Osteoblast (primary cell): ENCODE measurements at regions not wholly inside any gene's neighbourhood (a gene's known extent, or its start where the extent isn't known, plus 50 kb on each side); places are given as distances from the start of the nearest gene placed in this dataset.
A peak's percentile ranks its signal among the peaks of the same experiment; 100 is the strongest.

ENCODE experiments used
- DNase-seq: peaks from one replicate; pipeline ENCODE4 v3.0.0; 2011; ENCODE audit warnings: low spot score, mixed read lengths; ENCODE audit not compliant: insufficient read length; ENCODE audit errors: missing footprints
- H2AFZ ChIP-seq: 2 replicates; pipeline ENCODE4 v1.6.0; 2011; ENCODE audit warnings: mild to moderate bottlenecking, low read length
- H3K27ac ChIP-seq: 2 replicates; pipeline ENCODE4 v1.5.1; 2011; ENCODE audit warnings: mild to moderate bottlenecking, low read depth, low read length, moderate library complexity
- H3K27me3 ChIP-seq: 2 replicates; pipeline ENCODE4 v1.6.0; 2012; ENCODE audit warnings: mild to moderate bottlenecking, control low read depth, inconsistent platforms, low read length, moderate library complexity; ENCODE audit not compliant: insufficient read depth
- H3K36me3 ChIP-seq: 2 replicates; pipeline ENCODE4 v1.5.1; 2011; ENCODE audit warnings: mild to moderate bottlenecking, low read length, control low read depth, moderate library complexity; ENCODE audit not compliant: insufficient read depth
- H3K4me1 ChIP-seq: 2 replicates; pipeline ENCODE4 v1.5.1; 2011; ENCODE audit warnings: mild to moderate bottlenecking, low read length, control low read depth, moderate library complexity; ENCODE audit not compliant: insufficient read depth
- H3K4me2 ChIP-seq: 2 replicates; pipeline ENCODE4 v1.6.0; 2011; ENCODE audit warnings: mild to moderate bottlenecking, low read length; ENCODE audit not compliant: insufficient read depth
- H3K4me3 ChIP-seq: fragments of 200-600 bp; sonication (generic); 3 replicates; pipeline ENCODE4 v1.5.1; 2012; ENCODE audit warnings: mild to moderate bottlenecking, low read length, inconsistent platforms; ENCODE audit not compliant: insufficient read depth
- H3K79me2 ChIP-seq: 2 replicates; pipeline ENCODE4 v1.6.0; 2012; ENCODE audit warnings: mild to moderate bottlenecking, low read length, control low read depth, inconsistent platforms; ENCODE audit not compliant: insufficient read depth
- H3K9me3 ChIP-seq: 2 replicates; pipeline ENCODE4 v1.5.1; 2011; ENCODE audit warnings: low read depth, low read length, control low read depth
- H4K20me1 ChIP-seq: 2 replicates; pipeline ENCODE4 v1.6.0; 2012; ENCODE audit warnings: mild to moderate bottlenecking, low read length, control low read depth; ENCODE audit not compliant: insufficient read depth
- CTCF ChIP-seq: IDR thresholded peaks from 2 replicates; pipeline ENCODE4 v1.5.1; 2011; ENCODE audit warnings: mild to moderate bottlenecking, low read depth, low read length, moderate library complexity; ENCODE audit errors: extremely low read depth

- no peaks in the 10 kb centered on the region for H3K27me3 ChIP-seq
- no peaks in the 10 kb centered on the region for H3K79me2 ChIP-seq
- peak overlapping the region; percentile 13 for H3K27ac ChIP-seq
- no peak for TF ChIP-seq CTCF
- no peaks in the 10 kb centered on the region for H4K20me1 ChIP-seq
- H3K36me3 ChIP-seq, result no peaks in the 10 kb centered on the region
- H3K9me3 ChIP-seq, result no peaks in the 10 kb centered on the region
- H3K4me1 ChIP-seq, result peaks cover 47% of the 10 kb centered on the region
- no peak overlapping the region for H3K4me3 ChIP-seq
- no peak for DNase-seq
- no peak overlapping the region for H3K4me2 ChIP-seq
- H2AFZ ChIP-seq, result no peak overlapping the region
These were observed 291.6 kb downstream of the TNS1 start for GRCh38 chr2:217711188-217711587.

- H3K4me2 ChIP-seq, result no peak overlapping the region
- no peaks in the 10 kb centered on the region for H3K36me3 ChIP-seq
- DNase-seq, result peak; percentile 93
- no peaks in the 10 kb centered on the region for H3K9me3 ChIP-seq
- H3K79me2 ChIP-seq, result no peaks in the 10 kb centered on the region
- peak overlapping the region; percentile 7 for H3K27ac ChIP-seq
- no peak overlapping the region for H3K4me3 ChIP-seq
- no peak overlapping the region for H2AFZ ChIP-seq
- H3K4me1 ChIP-seq, result peaks cover 47% of the 10 kb centered on the region
- H4K20me1 ChIP-seq, result no peaks in the 10 kb centered on the region
- no peaks in the 10 kb centered on the region for H3K27me3 ChIP-seq
- TF ChIP-seq CTCF, result no peak
These were observed 292.5 kb downstream of the TNS1 start for GRCh38 chr2:217710211-217710765.

- Histone ChIP-seq H3K27me3 (no peaks in the 10 kb centered on the region), H3K36me3 (no peaks in the 10 kb centered on the region), H3K4me1 (peaks cover 47% of the 10 kb centered on the region), H3K4me2 (no peak overlapping the region), H3K9me3 (no peaks in the 10 kb centered on the region), H2AFZ (no peak overlapping the region), H3K27ac (no peak overlapping the region), H4K20me1 (no peaks in the 10 kb centered on the region), H3K4me3 (no peak overlapping the region), H3K79me2 (no peaks in the 10 kb centered on the region)
- no peak for TF ChIP-seq CTCF
- DNase-seq, result no peak
These were observed 293.2 kb downstream of the TNS1 start for GRCh38 chr2:217709478-217710210.

GRCh38 chr2:217707131-217707611 lies 295.6 kb downstream of the TNS1 start:
- no peak for TF ChIP-seq CTCF
- H3K4me3 ChIP-seq, result no peak overlapping the region
- peak overlapping the region; percentile 7 for H3K27ac ChIP-seq
- H3K36me3 ChIP-seq, result no peaks in the 10 kb centered on the region
- H3K79me2 ChIP-seq, result no peaks in the 10 kb centered on the region
- H2AFZ ChIP-seq, result peak overlapping the region; percentile 5
- H3K4me2 ChIP-seq, result peak overlapping the region; percentile 30
- no peak for DNase-seq
- H3K27me3 ChIP-seq, result no peaks in the 10 kb centered on the region
- H3K9me3 ChIP-seq, result no peaks in the 10 kb centered on the region
- peaks cover 32% of the 10 kb centered on the region for H3K4me1 ChIP-seq
- H4K20me1 ChIP-seq, result no peaks in the 10 kb centered on the region
